Mesothelial cell of epicardium (in vitro differentiated cells): ENCODE measurements at regions not wholly inside any gene's neighbourhood (a gene's known extent, or its start where the extent isn't known, plus 50 kb on each side); places are given as distances from the start of the nearest gene placed in this dataset.

Experiments
- DNase-seq, 2 experiments: peaks; one replicate each; pipeline ENCODE4 v3.0.0; 2021; ENCODE audit warnings: low spot score in 2 of 2; ENCODE audit not compliant: unreplicated experiment in 2 of 2
- H3K27ac Mint-ChIP-seq: 2 replicates; pipeline ENCODE4 v1.8.0; 2021; ENCODE audit warnings: mixed read lengths
- H3K27me3 Mint-ChIP-seq: 2 replicates; pipeline ENCODE4 v1.8.0; 2021; ENCODE audit warnings: low read depth, mixed read lengths
- H3K36me3 Mint-ChIP-seq: 2 replicates; pipeline ENCODE4 v1.8.0; 2021; ENCODE audit warnings: mixed read lengths
- H3K4me1 Mint-ChIP-seq: 2 replicates; pipeline ENCODE4 v1.8.0; 2021; ENCODE audit warnings: mixed read lengths
- H3K4me3 Mint-ChIP-seq: 2 replicates; pipeline ENCODE4 v1.8.0; 2021; ENCODE audit warnings: mild to moderate bottlenecking, moderate library complexity, mixed read lengths
- H3K9me3 Mint-ChIP-seq: 2 replicates; pipeline ENCODE4 v1.8.0; 2021; ENCODE audit warnings: mixed read lengths
- CTCF ChIP-seq: fragments of 200-600 bp; sonication (generic); IDR thresholded peaks from one replicate; pipeline ENCODE4 v1.5.0; 2021; ENCODE audit warnings: antibody characterized with exemption; ENCODE audit not compliant: unreplicated experiment

DNA sequence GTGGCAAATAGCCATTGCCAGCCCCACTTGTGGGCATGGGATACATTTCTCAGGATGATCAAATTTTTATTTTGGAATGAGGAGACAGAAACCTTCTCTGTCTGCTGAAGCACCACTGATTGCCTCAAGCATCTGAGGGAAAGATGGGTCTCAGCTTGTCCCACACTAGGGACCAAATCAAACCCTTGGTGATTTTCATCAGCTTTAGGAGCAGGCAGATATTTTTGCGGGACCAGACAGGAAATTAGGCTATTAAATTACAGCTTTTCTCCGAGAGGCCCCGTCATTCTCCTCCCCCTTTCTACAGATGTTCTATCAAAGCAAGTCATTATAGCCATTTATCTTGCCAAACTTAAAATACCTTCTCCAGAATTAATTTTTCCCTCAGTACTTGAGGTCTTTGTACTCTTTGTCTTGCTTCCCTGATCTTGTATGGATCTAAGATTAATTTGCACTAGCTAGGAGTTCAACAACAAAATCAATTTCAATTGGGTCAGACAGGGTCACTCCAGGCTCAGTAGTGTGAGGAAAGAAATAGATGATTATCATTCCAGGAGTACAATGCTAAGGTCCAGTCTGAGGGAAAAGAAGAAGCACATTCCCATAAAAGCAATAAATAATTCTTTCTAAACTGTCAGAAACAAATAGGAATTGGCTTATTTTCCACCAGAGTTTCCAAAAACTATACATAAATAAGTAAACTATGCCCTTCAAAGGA, 818.1 kb upstream of the SOX11 start:
- no peak overlapping the region for H3K4me3 Mint-ChIP-seq
- no peak overlapping the region for H3K27ac Mint-ChIP-seq
- H3K36me3 Mint-ChIP-seq: no peaks in the 10 kb centered on the region
- no peak for DNase-seq
- H3K27me3 Mint-ChIP-seq: no peaks in the 10 kb centered on the region
- peaks cover 4% of the 10 kb centered on the region for H3K9me3 Mint-ChIP-seq
- TF ChIP-seq CTCF: no peak
- peaks cover 17% of the 10 kb centered on the region for H3K4me1 Mint-ChIP-seq

DNA sequence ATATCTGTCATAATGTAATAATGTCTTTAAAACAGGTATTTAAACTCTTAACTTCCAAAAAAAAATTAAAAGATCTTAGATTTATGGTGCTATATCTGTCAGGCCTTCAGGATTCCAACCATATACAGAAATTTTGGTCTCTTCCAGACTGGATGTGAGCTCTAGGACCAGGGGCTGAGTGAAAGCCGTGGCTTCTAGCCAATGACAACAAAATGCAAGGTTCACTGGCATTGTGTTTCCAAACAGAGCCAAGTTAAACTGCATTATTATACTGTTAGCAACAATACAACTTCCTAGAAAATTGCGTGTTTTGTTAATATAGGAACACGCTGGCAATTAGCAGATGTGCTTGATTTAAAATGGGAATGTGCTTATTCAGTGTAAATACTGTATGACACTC, 809.8 kb upstream of the SOX11 start:
- no peak overlapping the region for H3K4me3 Mint-ChIP-seq
- no peaks in the 10 kb centered on the region for H3K36me3 Mint-ChIP-seq
- DNase-seq: no peak
- no peaks in the 10 kb centered on the region for H3K27me3 Mint-ChIP-seq
- peaks cover 11% of the 10 kb centered on the region for H3K4me1 Mint-ChIP-seq
- H3K27ac Mint-ChIP-seq: no peak overlapping the region
- TF ChIP-seq CTCF: no peak
- peaks cover 4% of the 10 kb centered on the region for H3K9me3 Mint-ChIP-seq

GRCh38 chr2:4882941-4883340, 809.2 kb upstream of the SOX11 start:
- no peak for TF ChIP-seq CTCF
- Mint-ChIP-seq H3K27ac (no peak overlapping the region), H3K27me3 (no peaks in the 10 kb centered on the region), H3K4me1 (peaks cover 11% of the 10 kb centered on the region), H3K9me3 (peaks cover 4% of the 10 kb centered on the region), H3K36me3 (no peaks in the 10 kb centered on the region), H3K4me3 (no peak overlapping the region)
- no peak for DNase-seq

DNA sequence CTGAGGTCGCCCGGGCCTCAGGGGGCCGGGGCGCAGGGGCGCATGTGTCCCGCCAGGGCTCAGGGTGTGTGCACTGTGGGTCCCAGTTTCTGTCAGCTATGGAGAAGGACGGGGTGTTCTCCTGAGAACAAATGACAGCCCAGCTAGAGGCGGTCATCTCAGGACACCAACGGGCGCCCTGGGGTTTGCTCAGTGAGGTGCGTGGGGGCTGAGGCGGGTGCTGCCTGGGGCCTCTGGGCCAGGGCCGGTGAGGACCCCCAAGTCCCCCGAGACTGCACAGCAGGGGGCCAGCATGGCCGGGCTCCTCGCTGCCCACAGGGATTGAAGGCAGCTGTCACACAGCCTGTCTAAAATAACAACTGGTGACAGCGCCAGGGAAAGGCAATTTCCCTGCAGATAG, 808.8 kb upstream of the SOX11 start:
- H3K9me3 Mint-ChIP-seq: peaks cover 4% of the 10 kb centered on the region
- TF ChIP-seq CTCF: no peak
- H3K27ac Mint-ChIP-seq: no peak overlapping the region
- no peak for DNase-seq
- no peaks in the 10 kb centered on the region for H3K27me3 Mint-ChIP-seq
- no peaks in the 10 kb centered on the region for H3K36me3 Mint-ChIP-seq
- peaks cover 11% of the 10 kb centered on the region for H3K4me1 Mint-ChIP-seq
- H3K4me3 Mint-ChIP-seq: no peak overlapping the region

GRCh38 chr2:4884117-4884571, 808.0 kb upstream of the SOX11 start:
- H3K27me3 Mint-ChIP-seq: no peaks in the 10 kb centered on the region
- H3K9me3 Mint-ChIP-seq: peaks cover 5% of the 10 kb centered on the region
- TF ChIP-seq CTCF: no peak
- H3K4me3 Mint-ChIP-seq: no peak overlapping the region
- peaks cover 11% of the 10 kb centered on the region for H3K4me1 Mint-ChIP-seq
- H3K27ac Mint-ChIP-seq: no peak overlapping the region
- no peaks in the 10 kb centered on the region for H3K36me3 Mint-ChIP-seq
- no peak for DNase-seq
